Smooth muscle cell (in vitro differentiated cells): ENCODE measurements at regions not wholly inside any gene's neighbourhood (a gene's known extent, or its start where the extent isn't known, plus 50 kb on each side); places are given as distances from the start of the nearest gene placed in this dataset.

Source experiments
- DNase-seq: peaks from one replicate; lab custom pipeline; 2025; ENCODE audit not compliant: unreplicated experiment; lab: John Stamatoyannopoulos, UW
- H2AFZ ChIP-seq: fragments of 200-600 bp; sonication (generic); 2 replicates; pipeline ENCODE4 v1.6.0; 2016; ENCODE audit warnings: antibody characterized with exemption, low read depth, mild to moderate bottlenecking
- H3F3A ChIP-seq: fragments of 200-600 bp; sonication (generic); 2 replicates; pipeline ENCODE4 v1.6.0; 2017; ENCODE audit warnings: antibody characterized with exemption, low read depth
- H3K27ac ChIP-seq: fragments of 200-600 bp; sonication (generic); 2 replicates; pipeline ENCODE4 v1.5.1; 2016; ENCODE audit warnings: low read depth, mild to moderate bottlenecking
- H3K27me3 ChIP-seq: fragments of 200-600 bp; sonication (generic); 2 replicates; pipeline ENCODE4 v1.6.1; 2016; ENCODE audit warnings: low read depth, mild to moderate bottlenecking
- H3K36me3 ChIP-seq: fragments of 200-600 bp; sonication (generic); 2 replicates; pipeline ENCODE4 v1.5.1; 2016; ENCODE audit warnings: low read depth
- H3K4me1 ChIP-seq: fragments of 200-600 bp; sonication (generic); 2 replicates; pipeline ENCODE4 v1.5.1; 2016; ENCODE audit warnings: low read depth
- H3K4me2 ChIP-seq: fragments of 200-600 bp; sonication (generic); 2 replicates; pipeline ENCODE4 v1.6.0; 2016; ENCODE audit warnings: mild to moderate bottlenecking
- H3K4me3 ChIP-seq: fragments of 200-600 bp; sonication (generic); 2 replicates; pipeline ENCODE4 v1.5.1; 2016; ENCODE audit warnings: mild to moderate bottlenecking
- H3K79me2 ChIP-seq: fragments of 200-600 bp; sonication (generic); 2 replicates; pipeline ENCODE4 v1.6.0; 2016; ENCODE audit warnings: low read depth, mild to moderate bottlenecking
- H3K9ac ChIP-seq: fragments of 200-600 bp; sonication (generic); 2 replicates; pipeline ENCODE4 v1.6.0; 2016; ENCODE audit warnings: low read depth
- H3K9me3 ChIP-seq: fragments of 200-600 bp; sonication (generic); replicated peaks from 2 replicates; pipeline ENCODE4 v1.5.1; 2016; ENCODE audit warnings: low read depth
- H4K20me1 ChIP-seq: fragments of 200-600 bp; sonication (generic); 2 replicates; pipeline ENCODE4 v1.6.0; 2016; ENCODE audit warnings: low read depth
- CTCF ChIP-seq: fragments of 200-600 bp; sonication (generic); IDR thresholded peaks from 2 replicates; pipeline ENCODE4 v1.5.1; 2017; ENCODE audit warnings: borderline replicate concordance, mild to moderate bottlenecking, antibody characterized with exemption; ENCODE audit not compliant: insufficient read depth, poor library complexity, severe bottlenecking
- WGBS: methylation state at CpG from one replicate; pipeline ENCODE4 v1.1.7; 2016; ENCODE audit warnings: low lambda C conversion rate; 5-methylcytosine and 5-hydroxymethylcytosine counted together

GRCh38 chr13:107807306-107808073 is 407.8 kb downstream of the LIG4 start:
- 87% methylated on average over 3 of the region's 3 CpGs for WGBS
- TF ChIP-seq CTCF: no peak
- H3F3A ChIP-seq: no peaks in the 10 kb centered on the region
- H3K27ac ChIP-seq: no peak overlapping the region
- no peak for DNase-seq
- H3K36me3 ChIP-seq: no peaks in the 10 kb centered on the region
- H3K27me3 ChIP-seq: no peaks in the 10 kb centered on the region
- H3K4me3 ChIP-seq: no peak overlapping the region
- no peak overlapping the region for H3K9ac ChIP-seq
- no peaks in the 10 kb centered on the region for H4K20me1 ChIP-seq
- H3K4me2 ChIP-seq: no peak overlapping the region
- no peak overlapping the region for H2AFZ ChIP-seq
- H3K4me1 ChIP-seq: no peaks in the 10 kb centered on the region
- H3K79me2 ChIP-seq: no peaks in the 10 kb centered on the region
- H3K9me3 ChIP-seq: no peaks in the 10 kb centered on the region

- H3K4me1 ChIP-seq: no peaks in the 10 kb centered on the region
- H3F3A ChIP-seq: no peaks in the 10 kb centered on the region
- H3K36me3 ChIP-seq: no peaks in the 10 kb centered on the region
- H3K9ac ChIP-seq: no peak overlapping the region
- no peak overlapping the region for H3K4me3 ChIP-seq
- WGBS: 88% methylated on average over 2 of the region's 2 CpGs
- H3K4me2 ChIP-seq: no peak overlapping the region
- H3K9me3 ChIP-seq: no peaks in the 10 kb centered on the region
- H3K27ac ChIP-seq: no peak overlapping the region
- H3K27me3 ChIP-seq: no peaks in the 10 kb centered on the region
- no peak for TF ChIP-seq CTCF
- H2AFZ ChIP-seq: no peak overlapping the region
- no peaks in the 10 kb centered on the region for H3K79me2 ChIP-seq
- no peaks in the 10 kb centered on the region for H4K20me1 ChIP-seq
- no peak for DNase-seq
Measured at GRCh38 chr13:107806726-107807125, 408.6 kb downstream of the LIG4 start.

- Histone ChIP-seq H3K27ac (no peak overlapping the region), H3K4me3 (no peak overlapping the region), H3K27me3 (no peaks in the 10 kb centered on the region), H3K79me2 (no peaks in the 10 kb centered on the region), H3K4me1 (no peaks in the 10 kb centered on the region), H3F3A (no peaks in the 10 kb centered on the region), H3K9ac (no peak overlapping the region), H3K4me2 (no peak overlapping the region), H3K9me3 (no peaks in the 10 kb centered on the region), H2AFZ (no peak overlapping the region), H3K36me3 (no peaks in the 10 kb centered on the region), H4K20me1 (no peaks in the 10 kb centered on the region)
- WGBS: 92% methylated on average over 7 of the region's 7 CpGs
- TF ChIP-seq CTCF: no peak
- no peak for DNase-seq
Measured at GRCh38 chr13:107803822-107804495, 411.4 kb downstream of the LIG4 start.

- no peaks in the 10 kb centered on the region for H3K9me3 ChIP-seq
- no peaks in the 10 kb centered on the region for H3F3A ChIP-seq
- no peak overlapping the region for H3K4me3 ChIP-seq
- 84% methylated on average over 9 of the region's 9 CpGs for WGBS
- H3K9ac ChIP-seq: no peak overlapping the region
- H3K27ac ChIP-seq: no peak overlapping the region
- no peaks in the 10 kb centered on the region for H3K36me3 ChIP-seq
- no peak overlapping the region for H2AFZ ChIP-seq
- no peak overlapping the region for H3K4me2 ChIP-seq
- H3K4me1 ChIP-seq: peaks cover 3% of the 10 kb centered on the region
- H4K20me1 ChIP-seq: no peaks in the 10 kb centered on the region
- no peaks in the 10 kb centered on the region for H3K79me2 ChIP-seq
- no peak for DNase-seq
- no peaks in the 10 kb centered on the region for H3K27me3 ChIP-seq
- TF ChIP-seq CTCF: no peak
Measured at GRCh38 chr13:107801621-107802020, 413.7 kb downstream of the LIG4 start.
